ENCODE measurements at regions not wholly inside any gene's neighbourhood (a gene's known extent, or its start where the extent isn't known, plus 50 kb on each side); places are given as distances from the start of the nearest gene placed in this dataset.

GRCh38 chr22:34501366-34501965 is 564.5 kb upstream of the ISX start:
- H3K9me3 ChIP-seq (ENCODE audit: control insufficient read depth in 2 of 2, low read length in 2 of 2): no peaks in the 10 kb centered on the region
- no peak overlapping the region for H3K4me3 ChIP-seq (ENCODE audit: low read length in 2 of 2)
- H3K36me3 ChIP-seq (ENCODE audit: control insufficient read depth in 2 of 2, insufficient read depth in 2 of 2, low read length in 2 of 2): no peaks in the 10 kb centered on the region
- no peaks in the 10 kb centered on the region for H3K4me1 ChIP-seq (ENCODE audit: control insufficient read depth in 2 of 2, insufficient read depth in 2 of 2, low read length in 2 of 2)
- H3K27me3 ChIP-seq (ENCODE audit: control insufficient read depth in 2 of 2, insufficient read depth in 2 of 2, low read length in 2 of 2): no peaks in the 10 kb centered on the region
- no peak overlapping the region for H3K9ac ChIP-seq (ENCODE audit: low read depth in 1 of 2, low read length in 2 of 2)
- H3K27ac ChIP-seq (ENCODE audit: low read depth in 2 of 2, low read length in 2 of 2): no peak overlapping the region

DNA sequence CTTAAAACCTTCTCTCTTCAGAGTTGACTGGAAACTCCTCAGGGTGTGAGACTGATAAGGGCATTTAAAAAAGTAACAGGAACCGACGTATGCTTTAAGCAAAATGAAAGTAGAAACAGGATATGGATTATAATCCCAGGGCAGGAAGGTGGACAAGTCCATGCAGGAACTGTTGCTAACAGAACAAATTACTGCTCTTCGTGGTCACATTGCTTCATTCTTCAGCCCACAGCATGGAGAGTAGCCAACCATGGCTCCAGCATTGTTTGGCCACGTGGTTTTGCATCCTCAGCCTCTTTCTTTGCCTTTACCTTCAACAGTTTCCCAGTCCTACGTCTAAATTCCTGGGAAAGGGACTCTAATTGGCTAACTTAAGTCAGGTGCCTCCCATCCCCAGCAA is 563.1 kb upstream of the ISX start:
- Histone ChIP-seq H3K4me3 (ENCODE audit: low read length in 2 of 2) (no peak overlapping the region), H3K36me3 (ENCODE audit: control insufficient read depth in 2 of 2, insufficient read depth in 2 of 2, low read length in 2 of 2) (no peaks in the 10 kb centered on the region), H3K4me1 (ENCODE audit: control insufficient read depth in 2 of 2, insufficient read depth in 2 of 2, low read length in 2 of 2) (no peaks in the 10 kb centered on the region), H3K9me3 (ENCODE audit: control insufficient read depth in 2 of 2, low read length in 2 of 2) (no peaks in the 10 kb centered on the region), H3K9ac (ENCODE audit: low read depth in 1 of 2, low read length in 2 of 2) (no peak overlapping the region), H3K27me3 (ENCODE audit: control insufficient read depth in 2 of 2, insufficient read depth in 2 of 2, low read length in 2 of 2) (no peaks in the 10 kb centered on the region), H3K27ac (ENCODE audit: low read depth in 2 of 2, low read length in 2 of 2) (no peak overlapping the region)

DNA sequence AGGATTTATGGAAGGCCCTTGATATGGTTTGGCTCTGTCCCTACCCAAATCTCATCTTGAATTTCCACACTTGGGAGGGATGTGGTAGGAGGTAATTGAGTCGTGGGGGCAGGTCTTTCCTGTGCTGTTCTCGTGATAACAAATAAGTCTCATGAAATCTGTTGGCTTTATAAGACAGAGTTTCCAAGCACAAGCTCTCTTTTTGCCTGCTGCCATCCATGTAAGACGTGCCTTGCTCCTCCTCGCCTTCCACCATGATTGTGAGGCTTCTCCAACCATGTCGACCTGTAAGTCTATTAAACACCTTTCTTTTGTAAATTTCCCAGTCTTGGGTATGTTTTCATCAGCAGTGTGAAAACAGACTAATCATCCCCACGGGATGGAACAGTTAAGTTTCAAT is 557.2 kb upstream of the ISX start:
- no peak overlapping the region for H3K27ac ChIP-seq (ENCODE audit: low read depth in 2 of 2, low read length in 2 of 2)
- no peaks in the 10 kb centered on the region for H3K4me1 ChIP-seq (ENCODE audit: control insufficient read depth in 2 of 2, insufficient read depth in 2 of 2, low read length in 2 of 2)
- no peaks in the 10 kb centered on the region for H3K9me3 ChIP-seq (ENCODE audit: control insufficient read depth in 2 of 2, low read length in 2 of 2)
- no peaks in the 10 kb centered on the region for H3K36me3 ChIP-seq (ENCODE audit: control insufficient read depth in 2 of 2, insufficient read depth in 2 of 2, low read length in 2 of 2)
- no peak overlapping the region for H3K4me3 ChIP-seq (ENCODE audit: low read length in 2 of 2)
- no peaks in the 10 kb centered on the region for H3K27me3 ChIP-seq (ENCODE audit: control insufficient read depth in 2 of 2, insufficient read depth in 2 of 2, low read length in 2 of 2)
- H3K9ac ChIP-seq (ENCODE audit: low read depth in 1 of 2, low read length in 2 of 2): no peak overlapping the region

- Histone ChIP-seq H3K4me3 (ENCODE audit: low read length in 2 of 2) (no peak overlapping the region), H3K4me1 (ENCODE audit: control insufficient read depth in 2 of 2, insufficient read depth in 2 of 2, low read length in 2 of 2) (no peaks in the 10 kb centered on the region), H3K9ac (ENCODE audit: low read depth in 1 of 2, low read length in 2 of 2) (no peak overlapping the region), H3K36me3 (ENCODE audit: control insufficient read depth in 2 of 2, insufficient read depth in 2 of 2, low read length in 2 of 2) (no peaks in the 10 kb centered on the region), H3K9me3 (ENCODE audit: control insufficient read depth in 2 of 2, low read length in 2 of 2) (no peaks in the 10 kb centered on the region), H3K27me3 (ENCODE audit: control insufficient read depth in 2 of 2, insufficient read depth in 2 of 2, low read length in 2 of 2) (no peaks in the 10 kb centered on the region), H3K27ac (ENCODE audit: low read depth in 2 of 2, low read length in 2 of 2) (no peak overlapping the region)
Measured at GRCh38 chr22:34526681-34527080, 539.3 kb upstream of the ISX start.

DNA sequence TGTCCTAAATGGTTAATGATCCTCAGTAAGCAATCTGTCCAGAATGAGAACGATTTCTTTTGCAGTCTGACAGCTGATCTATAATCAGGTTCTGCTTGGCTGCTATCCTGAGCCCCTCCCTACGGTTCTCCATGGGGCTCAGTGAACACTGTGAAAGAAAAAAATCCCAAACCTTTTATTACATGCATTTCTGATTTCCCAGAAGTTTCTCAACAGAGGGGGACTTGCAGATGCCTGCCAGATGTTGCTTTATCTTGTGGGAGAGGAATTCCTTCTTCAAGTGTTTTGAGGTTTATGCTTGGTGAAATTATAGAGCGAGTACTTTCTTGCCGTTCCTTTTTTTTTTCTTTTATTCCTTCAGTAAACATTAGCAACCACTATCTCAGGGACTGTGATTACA is 531.9 kb upstream of the ISX start:
- no peaks in the 10 kb centered on the region for H3K27me3 ChIP-seq (ENCODE audit: control insufficient read depth in 2 of 2, insufficient read depth in 2 of 2, low read length in 2 of 2)
- no peaks in the 10 kb centered on the region for H3K9me3 ChIP-seq (ENCODE audit: control insufficient read depth in 2 of 2, low read length in 2 of 2)
- no peaks in the 10 kb centered on the region for H3K4me1 ChIP-seq (ENCODE audit: control insufficient read depth in 2 of 2, insufficient read depth in 2 of 2, low read length in 2 of 2)
- no peak overlapping the region for H3K27ac ChIP-seq (ENCODE audit: low read depth in 2 of 2, low read length in 2 of 2)
- no peak overlapping the region for H3K4me3 ChIP-seq (ENCODE audit: low read length in 2 of 2)
- no peaks in the 10 kb centered on the region for H3K36me3 ChIP-seq (ENCODE audit: control insufficient read depth in 2 of 2, insufficient read depth in 2 of 2, low read length in 2 of 2)
- H3K9ac ChIP-seq (ENCODE audit: low read depth in 1 of 2, low read length in 2 of 2): no peak overlapping the region

DNA sequence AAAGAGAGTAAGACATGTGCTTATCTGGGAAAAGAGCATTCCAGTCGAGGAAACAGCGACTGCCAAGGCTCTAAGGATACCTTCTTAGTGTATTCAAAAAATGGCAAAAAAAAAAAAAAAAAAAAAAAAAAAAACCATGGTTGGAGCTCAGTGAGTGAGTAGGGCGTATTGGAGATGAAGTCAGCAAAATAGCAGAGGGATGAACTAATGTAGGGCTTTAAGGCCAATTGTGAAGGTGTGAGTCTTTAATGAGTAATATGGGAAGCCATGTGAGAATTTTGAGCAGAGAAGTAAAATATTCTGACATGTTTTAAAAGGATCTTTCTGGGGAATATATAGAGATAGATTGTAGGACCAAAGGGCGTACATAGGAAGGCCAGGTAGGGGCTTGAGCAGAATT is 498.6 kb upstream of the ISX start:
- no peaks in the 10 kb centered on the region for H3K27me3 ChIP-seq (ENCODE audit: control insufficient read depth in 2 of 2, insufficient read depth in 2 of 2, low read length in 2 of 2)
- no peak overlapping the region for H3K27ac ChIP-seq (ENCODE audit: low read depth in 2 of 2, low read length in 2 of 2)
- H3K9me3 ChIP-seq (ENCODE audit: control insufficient read depth in 2 of 2, low read length in 2 of 2): no peaks in the 10 kb centered on the region
- H3K4me3 ChIP-seq (ENCODE audit: low read length in 2 of 2): no peak overlapping the region
- no peaks in the 10 kb centered on the region for H3K36me3 ChIP-seq (ENCODE audit: control insufficient read depth in 2 of 2, insufficient read depth in 2 of 2, low read length in 2 of 2)
- no peaks in the 10 kb centered on the region for H3K4me1 ChIP-seq (ENCODE audit: control insufficient read depth in 2 of 2, insufficient read depth in 2 of 2, low read length in 2 of 2)
- no peak overlapping the region for H3K9ac ChIP-seq (ENCODE audit: low read depth in 1 of 2, low read length in 2 of 2)

DNA sequence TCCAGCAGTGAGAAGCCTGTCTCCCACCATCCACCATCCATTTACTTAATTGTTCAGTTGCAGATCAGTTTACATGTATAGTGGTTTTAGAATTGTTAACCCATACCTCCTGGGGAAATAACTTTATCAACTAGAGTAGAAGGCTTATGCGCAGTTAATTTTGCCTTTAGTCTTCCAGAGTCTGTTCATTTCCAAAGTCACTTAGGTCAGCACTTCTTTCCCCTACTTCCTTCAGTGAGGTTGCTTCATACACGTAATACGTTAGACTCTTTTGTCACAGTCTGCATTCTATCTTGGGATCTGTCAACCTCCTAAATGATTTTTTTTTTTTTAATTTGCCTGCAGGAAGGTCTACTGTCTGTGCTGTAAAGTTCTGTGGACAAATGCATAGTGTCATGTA is 495.6 kb upstream of the ISX start:
- Histone ChIP-seq H3K9ac (ENCODE audit: low read depth in 1 of 2, low read length in 2 of 2) (no peak overlapping the region), H3K9me3 (ENCODE audit: control insufficient read depth in 2 of 2, low read length in 2 of 2) (no peaks in the 10 kb centered on the region), H3K27me3 (ENCODE audit: control insufficient read depth in 2 of 2, insufficient read depth in 2 of 2, low read length in 2 of 2) (no peaks in the 10 kb centered on the region), H3K27ac (ENCODE audit: low read depth in 2 of 2, low read length in 2 of 2) (no peak overlapping the region), H3K4me3 (ENCODE audit: low read length in 2 of 2) (no peak overlapping the region), H3K4me1 (ENCODE audit: control insufficient read depth in 2 of 2, insufficient read depth in 2 of 2, low read length in 2 of 2) (no peaks in the 10 kb centered on the region), H3K36me3 (ENCODE audit: control insufficient read depth in 2 of 2, insufficient read depth in 2 of 2, low read length in 2 of 2) (no peaks in the 10 kb centered on the region)

- no peak overlapping the region for H3K9ac ChIP-seq (ENCODE audit: low read depth in 1 of 2, low read length in 2 of 2)
- H3K27me3 ChIP-seq (ENCODE audit: control insufficient read depth in 2 of 2, insufficient read depth in 2 of 2, low read length in 2 of 2): no peaks in the 10 kb centered on the region
- H3K9me3 ChIP-seq (ENCODE audit: control insufficient read depth in 2 of 2, low read length in 2 of 2): no peaks in the 10 kb centered on the region
- H3K4me3 ChIP-seq (ENCODE audit: low read length in 2 of 2): no peak overlapping the region
- H3K4me1 ChIP-seq (ENCODE audit: control insufficient read depth in 2 of 2, insufficient read depth in 2 of 2, low read length in 2 of 2): no peaks in the 10 kb centered on the region
- H3K27ac ChIP-seq (ENCODE audit: low read depth in 2 of 2, low read length in 2 of 2): no peak overlapping the region
- H3K36me3 ChIP-seq (ENCODE audit: control insufficient read depth in 2 of 2, insufficient read depth in 2 of 2, low read length in 2 of 2): no peaks in the 10 kb centered on the region
Measured at GRCh38 chr22:34579519-34579918, 486.4 kb upstream of the ISX start.

- Histone ChIP-seq H3K9me3 (ENCODE audit: control insufficient read depth in 2 of 2, low read length in 2 of 2) (no peaks in the 10 kb centered on the region), H3K27ac (ENCODE audit: low read depth in 2 of 2, low read length in 2 of 2) (no peak overlapping the region), H3K9ac (ENCODE audit: low read depth in 1 of 2, low read length in 2 of 2) (no peak overlapping the region), H3K27me3 (ENCODE audit: control insufficient read depth in 2 of 2, insufficient read depth in 2 of 2, low read length in 2 of 2) (no peaks in the 10 kb centered on the region), H3K4me1 (ENCODE audit: control insufficient read depth in 2 of 2, insufficient read depth in 2 of 2, low read length in 2 of 2) (no peaks in the 10 kb centered on the region), H3K36me3 (ENCODE audit: control insufficient read depth in 2 of 2, insufficient read depth in 2 of 2, low read length in 2 of 2) (no peaks in the 10 kb centered on the region), H3K4me3 (ENCODE audit: low read length in 2 of 2) (no peak overlapping the region)
Measured at GRCh38 chr22:34587357-34588356, 478.3 kb upstream of the ISX start.

GRCh38 chr22:34588871-34589545 is 476.9 kb upstream of the ISX start:
- H3K4me1 ChIP-seq (ENCODE audit: control insufficient read depth in 2 of 2, insufficient read depth in 2 of 2, low read length in 2 of 2): no peaks in the 10 kb centered on the region
- no peak overlapping the region for H3K4me3 ChIP-seq (ENCODE audit: low read length in 2 of 2)
- no peak overlapping the region for H3K9ac ChIP-seq (ENCODE audit: low read depth in 1 of 2, low read length in 2 of 2)
- H3K27ac ChIP-seq (ENCODE audit: low read depth in 2 of 2, low read length in 2 of 2): no peak overlapping the region
- H3K36me3 ChIP-seq (ENCODE audit: control insufficient read depth in 2 of 2, insufficient read depth in 2 of 2, low read length in 2 of 2): no peaks in the 10 kb centered on the region
- no peaks in the 10 kb centered on the region for H3K9me3 ChIP-seq (ENCODE audit: control insufficient read depth in 2 of 2, low read length in 2 of 2)
- H3K27me3 ChIP-seq (ENCODE audit: control insufficient read depth in 2 of 2, insufficient read depth in 2 of 2, low read length in 2 of 2): no peaks in the 10 kb centered on the region

Measured in mucosa of rectum (tissue), 2 donors.